ENCODE measurements at regions not wholly inside any gene's neighbourhood (a gene's known extent, or its start where the extent isn't known, plus 50 kb on each side); places are given as distances from the start of the nearest gene placed in this dataset.

- TF ChIP-seq CTCF (IDR thresholded peaks at IDR 0.05) = no peak
- TF ChIP-seq POLR2A (IDR thresholded peaks at IDR 0.05) = no peak
Measured at GRCh38 chrY:9257255-9257654, 80.0 kb upstream of the TSPY4 start.
